ENCODE measurements at regions not wholly inside any gene's neighbourhood (a gene's known extent, or its start where the extent isn't known, plus 50 kb on each side); places are given as distances from the start of the nearest gene placed in this dataset.
A peak's percentile ranks its signal among the peaks of the same experiment; 100 is the strongest.

GRCh38 chr6:79394690-79395089 lies 142.5 kb downstream of the LCA5 start:
- TF ChIP-seq POLR2AphosphoS5 (IDR thresholded peaks at IDR 0.05; ENCODE audit: low read depth, low read length) (no peak), REST (IDR thresholded peaks at IDR 0.05; ENCODE audit: insufficient read depth in 1 of 2, low read depth in 2 of 2, low read length in 2 of 2) (no peak), TAF1 (IDR thresholded peaks at IDR 0.05; ENCODE audit: borderline replicate concordance, insufficient read depth, low read length) (no peak), FOXP2 (optimal IDR thresholded peaks at IDR 0.05; ENCODE audit: borderline replicate concordance, extremely low read depth, extremely low read length, insufficient read depth) (no peak), SIN3A (IDR thresholded peaks at IDR 0.05; ENCODE audit: borderline replicate concordance, insufficient read depth, low read length) (no peak)

GRCh38 chr6:79392094-79392493 lies 145.1 kb downstream of the LCA5 start:
- TF ChIP-seq SIN3A (IDR thresholded peaks at IDR 0.05; ENCODE audit: borderline replicate concordance, insufficient read depth, low read length): no peak
- no peak for TF ChIP-seq REST (IDR thresholded peaks at IDR 0.05; ENCODE audit: insufficient read depth in 1 of 2, low read depth in 2 of 2, low read length in 2 of 2)
- TF ChIP-seq TAF1 (IDR thresholded peaks at IDR 0.05; ENCODE audit: borderline replicate concordance, insufficient read depth, low read length): no peak
- no peak for TF ChIP-seq FOXP2 (optimal IDR thresholded peaks at IDR 0.05; ENCODE audit: borderline replicate concordance, extremely low read depth, extremely low read length, insufficient read depth)
- TF ChIP-seq POLR2AphosphoS5 (IDR thresholded peaks at IDR 0.05; ENCODE audit: low read depth, low read length): no peak

DNA sequence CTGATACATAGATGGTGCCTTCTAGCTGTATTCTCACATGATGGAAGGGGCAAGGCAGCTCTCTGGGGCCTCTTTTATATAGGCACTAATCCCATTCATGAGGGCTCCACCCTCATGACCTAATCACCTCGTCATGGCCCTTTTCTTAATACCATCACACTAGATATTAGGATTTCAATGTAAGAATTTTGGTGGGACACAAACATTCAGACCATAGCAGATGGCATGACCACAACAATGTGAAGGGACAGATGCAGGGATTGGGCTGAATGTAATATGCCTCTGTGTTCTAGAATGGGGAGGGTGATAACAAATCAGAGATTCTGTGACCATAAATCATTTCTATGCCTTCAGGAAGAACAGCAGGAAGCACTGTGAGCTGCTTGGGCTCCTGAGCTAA lies 145.8 kb downstream of the LCA5 start:
- no peak for TF ChIP-seq POLR2AphosphoS5 (IDR thresholded peaks at IDR 0.05; ENCODE audit: low read depth, low read length)
- no peak for TF ChIP-seq TAF1 (IDR thresholded peaks at IDR 0.05; ENCODE audit: borderline replicate concordance, insufficient read depth, low read length)
- TF ChIP-seq REST (IDR thresholded peaks at IDR 0.05; ENCODE audit: insufficient read depth in 1 of 2, low read depth in 2 of 2, low read length in 2 of 2): no peak
- no peak for TF ChIP-seq FOXP2 (optimal IDR thresholded peaks at IDR 0.05; ENCODE audit: borderline replicate concordance, extremely low read depth, extremely low read length, insufficient read depth)
- TF ChIP-seq SIN3A (IDR thresholded peaks at IDR 0.05; ENCODE audit: borderline replicate concordance, insufficient read depth, low read length): no peak

GRCh38 chr6:79385893-79386292 lies 151.3 kb downstream of the LCA5 start:
- TF ChIP-seq SIN3A (IDR thresholded peaks at IDR 0.05; ENCODE audit: borderline replicate concordance, insufficient read depth, low read length): peak; percentile 41; the same call in 1 of the 2 replicates
- no peak for TF ChIP-seq TAF1 (IDR thresholded peaks at IDR 0.05; ENCODE audit: borderline replicate concordance, insufficient read depth, low read length)
- no peak for TF ChIP-seq REST (IDR thresholded peaks at IDR 0.05; ENCODE audit: insufficient read depth in 1 of 2, low read depth in 2 of 2, low read length in 2 of 2)

- TF ChIP-seq REST (IDR thresholded peaks at IDR 0.05; ENCODE audit: insufficient read depth in 1 of 2, low read depth in 2 of 2, low read length in 2 of 2): no peak
These were observed 150.9 kb upstream of the HMGN3 start for GRCh38 chr6:79385333-79385732.

Data from PFSK-1 (cell line).